ENCODE measurements at regions not wholly inside any gene's neighbourhood (a gene's known extent, or its start where the extent isn't known, plus 50 kb on each side); places are given as distances from the start of the nearest gene placed in this dataset.
"Not testable (repeated sequence)": the region's sequence is repeated elsewhere in the genome, so short reads cannot be mapped to it uniquely, and the experiment has no call there.

DNA sequence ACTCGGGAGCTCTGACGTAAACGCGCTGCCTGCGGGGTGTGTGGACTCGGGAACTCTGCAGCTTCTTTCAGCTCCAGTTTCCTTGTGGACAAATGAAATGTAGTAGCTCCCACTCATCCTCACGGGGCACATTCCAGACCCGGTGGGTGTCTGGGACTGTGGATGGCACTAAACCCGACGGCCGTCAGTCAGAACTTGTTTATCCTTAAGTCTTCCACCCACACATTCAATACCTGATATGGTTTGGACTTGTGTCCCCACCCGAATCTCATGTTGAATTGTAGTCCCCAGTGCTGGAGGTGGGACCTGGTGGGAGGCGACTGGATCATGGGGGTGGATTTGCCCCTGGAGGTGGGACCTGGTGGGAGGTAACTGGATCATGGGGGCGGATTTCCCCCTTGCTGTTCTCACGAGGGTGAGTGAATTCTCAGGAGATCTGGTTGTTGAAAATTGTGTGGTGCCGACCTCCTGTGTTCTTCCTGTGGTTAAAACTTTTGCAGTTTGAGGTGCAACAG is 81.2 kb upstream of the SNTG2 start:
- no peak overlapping the region for H3K4me3 ChIP-seq
- peaks cover 83% of the 10 kb centered on the region for H3K27me3 ChIP-seq (ENCODE audit: insufficient read depth, low read depth)
- H3K27ac ChIP-seq: no peak overlapping the region
- DNase-seq: no peak
- no peaks in the 10 kb centered on the region for H3K79me2 ChIP-seq (ENCODE audit: low read depth)
- H3F3A ChIP-seq (ENCODE audit: insufficient read depth, low read depth): no peaks in the 10 kb centered on the region
- no peaks in the 10 kb centered on the region; the same call in 1 of the 2 replicates for H4K20me1 ChIP-seq (ENCODE audit: insufficient read depth)
- ChIA-PET CTCF (no interaction called here), POLR2A (ENCODE audit: unreplicated experiment) (no interaction called here)
- intact Hi-C loops (cut with micrococcal nuclease; ENCODE audit: unreplicated experiment): no loop called here
- no peaks in the 10 kb centered on the region for H3K9me3 ChIP-seq (ENCODE audit: insufficient read depth, low read depth)
- no TSS peak for BruUV-seq (replicated peaks)
- H3K4me1 ChIP-seq (replicated peaks; ENCODE audit: insufficient read depth): no peaks in the 10 kb centered on the region
- no peaks in the 10 kb centered on the region for H3K9me2 ChIP-seq (ENCODE audit: insufficient read depth)
- H3K4me2 ChIP-seq: no peak overlapping the region
- H3K36me3 ChIP-seq (ENCODE audit: low read depth): no peaks in the 10 kb centered on the region
- TF ChIP-seq EZH2 (IDR thresholded peaks at IDR 0.05; ENCODE audit: low read depth): no peak
- TF ChIP-seq CTCF (conservative IDR thresholded peaks at IDR 0.05): no peak
- H2AFZ ChIP-seq: no peak overlapping the region

DNA sequence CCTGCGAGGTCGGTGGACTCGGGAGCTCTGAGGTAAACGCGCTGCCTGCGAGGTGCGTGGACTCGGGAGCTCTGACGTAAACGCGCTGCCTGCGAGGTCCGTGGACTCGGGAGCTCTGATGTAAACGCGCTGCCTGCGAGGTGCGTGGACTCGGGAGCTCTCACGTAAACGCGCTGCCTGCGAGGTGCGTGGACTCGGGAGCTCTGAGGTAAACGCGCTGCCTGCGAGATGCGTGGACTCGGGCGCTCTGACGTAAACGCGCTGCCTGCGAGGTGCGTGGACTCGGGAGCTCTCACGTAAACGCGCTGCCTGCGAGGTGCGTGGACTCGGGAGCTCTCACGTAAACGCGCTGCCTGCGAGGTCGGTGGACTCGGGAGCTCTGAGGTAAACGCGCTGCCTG is 81.8 kb upstream of the SNTG2 start:
- H3K4me2 ChIP-seq; intact Hi-C loops (cut with micrococcal nuclease; ENCODE audit: unreplicated experiment); H3K9me2 ChIP-seq (ENCODE audit: insufficient read depth); H2AFZ ChIP-seq; H4K20me1 ChIP-seq (ENCODE audit: insufficient read depth); H3K4me3 ChIP-seq; CTCF ChIA-PET; H3K79me2 ChIP-seq (ENCODE audit: low read depth); H3F3A ChIP-seq (ENCODE audit: insufficient read depth, low read depth); H3K9me3 ChIP-seq (ENCODE audit: insufficient read depth, low read depth); H3K27ac ChIP-seq; BruUV-seq (replicated peaks); DNase-seq; H3K4me1 ChIP-seq (replicated peaks; ENCODE audit: insufficient read depth); POLR2A ChIA-PET (ENCODE audit: unreplicated experiment); H3K36me3 ChIP-seq (ENCODE audit: low read depth): not testable (repeated sequence)
- peaks cover 81% of the 10 kb centered on the region for H3K27me3 ChIP-seq (ENCODE audit: insufficient read depth, low read depth)

GRCh38 chr2:867296-867695 is 83.4 kb upstream of the SNTG2 start:
- H4K20me1 ChIP-seq (ENCODE audit: insufficient read depth): no peaks in the 10 kb centered on the region; the same call in 1 of the 2 replicates

More at GRCh38 chr2:867296-867695, 83.4 kb upstream of the SNTG2 start:
- DNase-seq: no peak
- TF ChIP-seq EZH2 (IDR thresholded peaks at IDR 0.05; ENCODE audit: low read depth) (no peak), CTCF (conservative IDR thresholded peaks at IDR 0.05) (no peak)
- Histone ChIP-seq H3K4me3 (no peak overlapping the region), H3K9me2 (ENCODE audit: insufficient read depth) (no peaks in the 10 kb centered on the region), H3K36me3 (ENCODE audit: low read depth) (no peaks in the 10 kb centered on the region), H3F3A (ENCODE audit: insufficient read depth, low read depth) (no peaks in the 10 kb centered on the region), H3K27me3 (ENCODE audit: insufficient read depth, low read depth) (peaks cover 77% of the 10 kb centered on the region), H3K4me2 (no peak overlapping the region), H2AFZ (no peak overlapping the region), H3K4me1 (replicated peaks; ENCODE audit: insufficient read depth) (no peaks in the 10 kb centered on the region), H3K9me3 (ENCODE audit: insufficient read depth, low read depth) (no peaks in the 10 kb centered on the region), H3K27ac (no peak overlapping the region), H3K79me2 (ENCODE audit: low read depth) (no peaks in the 10 kb centered on the region)
- intact Hi-C loops (cut with micrococcal nuclease; ENCODE audit: unreplicated experiment): no loop called here
- ChIA-PET POLR2A (ENCODE audit: unreplicated experiment) (no interaction called here), CTCF (no interaction called here)
- no TSS peak for BruUV-seq (replicated peaks)
